PC-9 (cell line): ENCODE measurements at regions not wholly inside any gene's neighbourhood (a gene's known extent, or its start where the extent isn't known, plus 50 kb on each side); places are given as distances from the start of the nearest gene placed in this dataset.
"Not testable (repeated sequence)": the region's sequence is repeated elsewhere in the genome, so short reads cannot be mapped to it uniquely, and the experiment has no call there.

Experiments used
- CTCF ChIP-seq: fragments of 200-600 bp; sonication (generic); conservative IDR thresholded peaks from 2 replicates; pipeline ENCODE4 v1.6.1; 2017; ENCODE audit warnings: mixed run types, antibody characterized with exemption, mild to moderate bottlenecking, moderate library complexity
- EZH2 ChIP-seq: fragments of 200-600 bp; sonication (generic); IDR thresholded peaks from 2 replicates; pipeline ENCODE4 v1.8.0; 2017; ENCODE audit warnings: antibody characterized with exemption, low read depth

DNA sequence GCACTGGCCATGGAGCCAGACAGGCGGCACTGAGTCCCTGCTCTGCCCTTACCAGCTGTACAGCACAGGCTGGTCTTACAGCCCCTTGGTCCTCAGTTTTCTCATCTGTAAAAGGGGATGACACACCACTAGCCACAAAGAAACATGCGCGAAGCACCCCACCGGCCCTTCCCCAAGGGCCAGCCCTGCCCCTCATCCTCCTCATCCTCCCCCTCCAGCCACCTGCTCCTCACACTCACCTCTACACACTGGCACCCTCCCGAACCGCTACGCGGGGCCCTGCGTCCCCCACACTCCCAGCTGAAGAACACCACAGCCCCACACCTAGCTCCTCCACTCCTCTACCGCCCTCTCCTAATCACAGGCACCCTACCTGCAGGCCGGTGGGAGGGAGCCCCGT is 138.4 kb downstream of the TNFRSF13B start:
- not testable (repeated sequence) for TF ChIP-seq CTCF, EZH2
